Uterus (tissue), 3 donors: ENCODE measurements at regions not wholly inside any gene's neighbourhood (a gene's known extent, or its start where the extent isn't known, plus 50 kb on each side); places are given as distances from the start of the nearest gene placed in this dataset.
"Not testable (repeated sequence)": the region's sequence is repeated elsewhere in the genome, so short reads cannot be mapped to it uniquely, and the experiment has no call there.

ENCODE experiments used
- DNase-seq, 2 donors: peaks; one replicate each; pipeline ENCODE4 v3.0.0-alpha.2; 2019 to 2020
- H3K27ac ChIP-seq, 2 donors: fragments of 200-600 bp; sonication (generic); 1 replicate in 1 of 2; 2 replicates in 1 of 2; pipeline ENCODE4 v1.5.1; 2016 to 2018
- H3K27me3 ChIP-seq, 2 donors: fragments of 200-600 bp; sonication (generic); one replicate each; pipeline ENCODE4 v1.5.1; 2018 to 2019; ENCODE audit warnings: control low read depth in 1 of 2
- H3K36me3 ChIP-seq, 2 donors: fragments of 200-600 bp; sonication (generic); one replicate each; pipeline ENCODE4 v1.5.1; 2019; ENCODE audit warnings: control low read depth in 1 of 2
- H3K4me1 ChIP-seq, 2 donors: fragments of 200-600 bp; sonication (generic); one replicate each; pipeline ENCODE4 v1.5.1; 2018 to 2019; ENCODE audit warnings: control low read depth in 1 of 2
- H3K4me3 ChIP-seq, 2 donors: fragments of 200-600 bp; sonication (generic); 1 replicate in 1 of 2; 2 replicates in 1 of 2; pipeline ENCODE4 v1.5.1; 2018 to 2019; ENCODE audit warnings: mild to moderate bottlenecking in 1 of 2
- H3K9me3 ChIP-seq, 2 donors: fragments of 200-600 bp; sonication (generic); one replicate each; pipeline ENCODE4 v1.5.1; 2019; ENCODE audit warnings: control low read depth in 1 of 2
- POLR2A ChIP-seq, 2 donors: fragments of 450-650 bp; IDR thresholded peaks; one replicate each; pipeline ENCODE4 v1.6.1; 2016; ENCODE audit warnings: antibody characterized with exemption in 2 of 2, mild to moderate bottlenecking in 1 of 2, moderate library complexity in 1 of 2
- intact Hi-C: fragments of 100-400 bp; cut with DNase I; formaldehyde crosslinking; loops from one replicate; pipeline ENCODE4 v1.15.1; 2023; ENCODE audit warnings: low total_unique reads
- TF ChIP-seq, protein P1 (sequence below), 4 experiments: fragments of 200-600 bp in 2 of 4; fragments of 450-650 bp in 2 of 4; sonication (generic) in 2 of 4; IDR thresholded peaks; one replicate each; pipeline ENCODE4 v1.5.1; 2016 to 2019; ENCODE audit warnings: antibody characterized with exemption in 4 of 4, mild to moderate bottlenecking in 2 of 4, moderate library complexity in 1 of 4
- donor health status: DM: yes; HTN: yes; CAD: no.

DNA sequence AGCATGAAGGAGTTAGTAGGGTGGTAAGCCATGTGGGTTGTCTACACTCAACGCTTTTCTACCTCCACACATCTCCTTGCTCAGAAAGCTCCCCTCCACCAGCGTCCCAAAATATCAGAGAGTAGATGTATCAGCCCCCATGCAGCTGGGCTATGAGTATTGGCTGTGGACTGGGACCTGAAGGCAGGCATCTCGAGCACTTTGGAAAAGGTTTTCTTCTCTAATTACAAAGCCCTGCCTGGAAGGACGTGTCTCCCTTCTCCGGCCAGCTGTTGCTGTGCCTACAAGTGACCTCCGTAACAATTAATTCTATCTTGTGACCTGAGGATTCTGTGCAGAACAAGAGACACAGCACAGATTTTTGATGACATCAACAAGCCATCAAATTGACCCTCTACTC lies 142.0 kb upstream of the RUNX1 start:
- intact Hi-C loops: no loop called here
- no peak overlapping the region for H3K27ac ChIP-seq
- H3K36me3 ChIP-seq: no peaks in the 10 kb centered on the region
- DNase-seq: no peak
- no peaks in the 10 kb centered on the region for H3K27me3 ChIP-seq
- no peak for TF ChIP-seq POLR2A (IDR thresholded peaks at IDR 0.05)
- TF ChIP-seq, protein P1, sequence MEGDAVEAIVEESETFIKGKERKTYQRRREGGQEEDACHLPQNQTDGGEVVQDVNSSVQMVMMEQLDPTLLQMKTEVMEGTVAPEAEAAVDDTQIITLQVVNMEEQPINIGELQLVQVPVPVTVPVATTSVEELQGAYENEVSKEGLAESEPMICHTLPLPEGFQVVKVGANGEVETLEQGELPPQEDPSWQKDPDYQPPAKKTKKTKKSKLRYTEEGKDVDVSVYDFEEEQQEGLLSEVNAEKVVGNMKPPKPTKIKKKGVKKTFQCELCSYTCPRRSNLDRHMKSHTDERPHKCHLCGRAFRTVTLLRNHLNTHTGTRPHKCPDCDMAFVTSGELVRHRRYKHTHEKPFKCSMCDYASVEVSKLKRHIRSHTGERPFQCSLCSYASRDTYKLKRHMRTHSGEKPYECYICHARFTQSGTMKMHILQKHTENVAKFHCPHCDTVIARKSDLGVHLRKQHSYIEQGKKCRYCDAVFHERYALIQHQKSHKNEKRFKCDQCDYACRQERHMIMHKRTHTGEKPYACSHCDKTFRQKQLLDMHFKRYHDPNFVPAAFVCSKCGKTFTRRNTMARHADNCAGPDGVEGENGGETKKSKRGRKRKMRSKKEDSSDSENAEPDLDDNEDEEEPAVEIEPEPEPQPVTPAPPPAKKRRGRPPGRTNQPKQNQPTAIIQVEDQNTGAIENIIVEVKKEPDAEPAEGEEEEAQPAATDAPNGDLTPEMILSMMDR (IDR thresholded peaks at IDR 0.05): no peak
- no peaks in the 10 kb centered on the region for H3K4me1 ChIP-seq
- H3K4me3 ChIP-seq: no peak overlapping the region
- H3K9me3 ChIP-seq: no peaks in the 10 kb centered on the region

DNA sequence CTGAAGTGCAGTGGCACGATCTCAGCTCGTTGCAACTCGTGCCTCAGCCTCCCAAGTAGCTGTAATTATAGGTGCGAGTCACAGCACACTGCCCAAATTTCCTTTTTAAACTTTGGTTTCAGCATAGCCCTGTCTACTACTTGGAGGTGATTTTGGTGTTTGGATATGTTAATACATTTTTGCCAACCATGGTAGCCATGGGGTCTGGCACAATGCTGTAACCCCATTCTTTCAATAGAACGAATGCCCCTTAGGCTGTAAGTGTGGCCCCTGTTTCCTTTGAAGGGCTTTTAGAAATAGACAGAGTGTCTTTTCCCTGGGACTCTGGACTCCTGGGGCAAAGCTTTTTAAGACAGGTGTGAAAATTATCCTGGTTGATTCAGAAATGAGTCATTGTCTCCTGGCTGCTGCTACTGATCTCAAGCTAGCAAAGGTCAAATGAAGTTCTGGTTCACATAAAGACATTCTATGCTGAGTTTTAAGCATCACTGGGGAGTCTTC lies 141.1 kb upstream of the RUNX1 start:
- no peaks in the 10 kb centered on the region for H3K36me3 ChIP-seq
- no peaks in the 10 kb centered on the region for H3K9me3 ChIP-seq
- no peak for TF ChIP-seq POLR2A (IDR thresholded peaks at IDR 0.05)
- TF ChIP-seq, protein P1 (IDR thresholded peaks at IDR 0.05): no peak
- H3K4me1 ChIP-seq: no peaks in the 10 kb centered on the region
- no peaks in the 10 kb centered on the region for H3K27me3 ChIP-seq
- DNase-seq: no peak
- no peak overlapping the region for H3K27ac ChIP-seq
- H3K4me3 ChIP-seq: no peak overlapping the region
- intact Hi-C loops: no loop called here

DNA sequence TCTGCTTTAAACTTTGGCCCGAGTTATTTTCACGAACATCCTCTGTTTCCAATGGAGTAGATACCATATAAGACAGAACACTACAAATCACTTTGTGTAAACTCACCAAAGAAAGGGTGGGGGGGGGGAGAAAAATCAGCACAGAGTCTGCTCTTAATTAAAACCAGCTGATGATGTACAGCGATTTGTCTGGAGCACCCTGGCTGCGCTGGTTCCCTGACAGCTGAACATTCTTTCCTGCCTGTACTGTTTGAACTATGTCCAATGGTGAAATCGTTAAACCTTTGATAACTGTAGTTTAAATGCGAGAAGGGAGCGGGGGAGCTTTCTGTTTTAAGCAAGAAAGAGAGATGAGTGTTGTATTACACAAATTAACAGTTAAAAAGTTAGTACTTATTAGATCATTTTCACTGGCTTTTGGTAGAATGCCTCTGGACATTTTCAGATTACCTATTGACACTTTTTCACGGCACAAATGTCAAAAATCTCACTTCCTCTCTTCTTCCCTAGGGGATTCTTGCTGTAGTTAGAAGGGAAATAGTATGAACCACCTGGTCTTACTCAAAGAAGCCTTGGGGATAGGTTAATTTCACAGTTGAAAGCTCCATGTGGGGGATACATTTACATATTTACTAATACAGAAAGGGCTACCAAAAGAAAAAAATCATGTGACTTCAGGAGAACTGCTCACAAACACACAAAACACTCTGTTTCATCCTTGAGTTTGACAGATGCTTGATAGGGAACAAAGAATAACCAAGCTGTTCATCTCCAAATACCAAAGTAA lies 140.2 kb upstream of the RUNX1 start:
- H3K9me3 ChIP-seq: no peaks in the 10 kb centered on the region
- no peaks in the 10 kb centered on the region for H3K36me3 ChIP-seq
- H3K27me3 ChIP-seq: no peaks in the 10 kb centered on the region
- intact Hi-C loops: no loop called here
- H3K27ac ChIP-seq: no peak overlapping the region
- no peak overlapping the region for H3K4me3 ChIP-seq
- TF ChIP-seq POLR2A (IDR thresholded peaks at IDR 0.05): no peak
- TF ChIP-seq, protein P1 (IDR thresholded peaks at IDR 0.05): no peak
- DNase-seq: peak; percentile 46 to 65
- H3K4me1 ChIP-seq: no peaks in the 10 kb centered on the region

DNA sequence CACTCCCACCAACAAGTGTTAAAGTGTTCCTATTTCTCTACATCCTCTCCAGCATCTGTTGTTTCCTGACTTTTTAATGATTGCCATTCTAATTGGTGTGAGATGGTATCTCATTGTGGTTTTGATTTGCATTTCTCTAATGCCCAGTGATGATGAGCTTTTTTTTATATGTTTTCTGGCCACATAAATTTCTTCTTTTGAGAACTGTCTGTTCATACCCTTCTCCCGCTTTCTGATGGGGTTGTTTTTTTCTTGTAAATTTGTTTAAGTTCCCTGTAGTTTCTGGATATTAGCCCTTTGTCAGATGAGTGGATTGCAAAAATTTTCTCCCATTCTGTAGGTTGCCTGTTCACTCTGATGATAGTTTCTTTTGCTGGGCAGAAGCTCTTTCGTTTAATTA lies 134.3 kb upstream of the RUNX1 start:
- H3K27me3 ChIP-seq, H3K27ac ChIP-seq, DNase-seq, H3K4me1 ChIP-seq, intact Hi-C loops, H3K4me3 ChIP-seq, H3K36me3 ChIP-seq, H3K9me3 ChIP-seq: not testable (repeated sequence)

DNA sequence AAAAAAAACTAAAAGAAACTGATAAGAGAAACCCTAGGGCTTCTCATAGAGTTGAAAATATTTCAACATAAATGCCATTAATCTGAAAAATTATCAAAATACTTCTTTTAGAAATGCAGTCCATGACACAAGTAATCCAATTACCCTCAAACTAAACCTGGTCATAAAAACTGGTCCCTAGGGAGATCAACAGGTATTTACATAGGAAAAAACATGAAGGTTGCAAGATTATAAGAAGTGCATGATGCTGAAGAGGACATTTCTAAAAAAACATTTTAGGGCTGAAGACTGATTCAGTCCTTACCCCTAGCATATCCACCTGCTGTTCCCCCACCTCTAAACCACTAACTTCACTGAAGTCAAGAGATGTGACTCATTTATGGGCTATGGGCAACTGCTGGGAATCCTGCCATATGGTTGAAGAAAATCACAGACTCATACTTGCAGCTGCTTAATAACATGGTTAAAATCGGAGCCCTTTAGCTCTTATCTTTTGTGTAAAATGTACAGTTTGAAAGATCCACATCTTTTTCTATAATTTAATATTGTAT lies 131.0 kb upstream of the RUNX1 start:
- TF ChIP-seq, protein P1 (IDR thresholded peaks at IDR 0.05): no peak
- no peak for TF ChIP-seq POLR2A (IDR thresholded peaks at IDR 0.05)
- Histone ChIP-seq H3K4me3 (no peak overlapping the region), H3K4me1 (no peaks in the 10 kb centered on the region), H3K36me3 (no peaks in the 10 kb centered on the region), H3K27me3 (no peaks in the 10 kb centered on the region), H3K9me3 (no peaks in the 10 kb centered on the region), H3K27ac (no peak overlapping the region)
- intact Hi-C loops: no loop called here
- DNase-seq: no peak
